ENCODE measurements at regions not wholly inside any gene's neighbourhood (a gene's known extent, or its start where the extent isn't known, plus 50 kb on each side); places are given as distances from the start of the nearest gene placed in this dataset.

DNA sequence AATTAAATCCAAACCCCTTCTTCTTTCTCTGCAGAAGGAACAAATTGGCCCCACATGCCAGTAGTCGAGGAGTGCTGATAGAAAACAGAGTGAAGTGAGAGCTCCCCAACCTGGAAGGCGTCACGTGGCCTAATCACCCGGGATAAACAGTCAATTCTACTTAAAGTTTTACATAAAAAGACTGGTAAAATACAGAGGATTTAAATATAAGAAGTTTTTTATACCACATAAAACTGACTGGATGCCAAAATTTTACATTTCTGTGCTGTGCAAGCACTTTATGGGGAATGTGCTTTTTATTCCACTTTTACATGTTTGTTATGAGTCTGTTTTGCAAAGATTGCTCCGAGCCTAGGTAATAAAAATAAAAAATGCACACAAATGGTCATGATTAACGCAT is 1586.8 kb upstream of the ACVR2A start:
- Histone ChIP-seq H3K4me1 (ENCODE audit: control insufficient read depth, insufficient read depth, low read length) (no peaks in the 10 kb centered on the region), H3K36me3 (ENCODE audit: control insufficient read depth in 2 of 2, insufficient read depth in 1 of 2, low read length in 2 of 2) (no peaks in the 10 kb centered on the region), H3K4me3 (ENCODE audit: low read depth, low read length) (no peak overlapping the region), H3K9me3 (ENCODE audit: control insufficient read depth, insufficient read depth, low read depth, low read length) (no peaks in the 10 kb centered on the region; the same call in 1 of the 2 replicates), H3K27ac (ENCODE audit: extremely low read depth, low read depth, low read length) (no peak overlapping the region)
- POLR2A ChIA-PET: no interaction called here
- no peak for TF ChIP-seq ZNF341 (tag by site-specific recombination; IDR thresholded peaks at IDR 0.05; ENCODE audit: low read depth)
- TF ChIP-seq ZFP3 (tag by site-specific recombination; IDR thresholded peaks at IDR 0.05; ENCODE audit: low read depth): no peak
- no peak for TF ChIP-seq ZSCAN16 (tag by site-specific recombination; IDR thresholded peaks at IDR 0.05)
- TF ChIP-seq, protein P1, sequence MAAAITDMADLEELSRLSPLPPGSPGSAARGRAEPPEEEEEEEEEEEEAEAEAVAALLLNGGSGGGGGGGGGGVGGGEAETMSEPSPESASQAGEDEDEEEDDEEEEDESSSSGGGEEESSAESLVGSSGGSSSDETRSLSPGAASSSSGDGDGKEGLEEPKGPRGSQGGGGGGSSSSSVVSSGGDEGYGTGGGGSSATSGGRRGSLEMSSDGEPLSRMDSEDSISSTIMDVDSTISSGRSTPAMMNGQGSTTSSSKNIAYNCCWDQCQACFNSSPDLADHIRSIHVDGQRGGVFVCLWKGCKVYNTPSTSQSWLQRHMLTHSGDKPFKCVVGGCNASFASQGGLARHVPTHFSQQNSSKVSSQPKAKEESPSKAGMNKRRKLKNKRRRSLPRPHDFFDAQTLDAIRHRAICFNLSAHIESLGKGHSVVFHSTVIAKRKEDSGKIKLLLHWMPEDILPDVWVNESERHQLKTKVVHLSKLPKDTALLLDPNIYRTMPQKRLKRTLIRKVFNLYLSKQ (tag by site-specific recombination; IDR thresholded peaks at IDR 0.05; ENCODE audit: borderline replicate concordance): no peak
- TF ChIP-seq IKZF3 (tag by site-specific recombination; IDR thresholded peaks at IDR 0.05): no peak
- TF ChIP-seq ZNF138 (tag by site-specific recombination; IDR thresholded peaks at IDR 0.05; ENCODE audit: borderline replicate concordance): no peak
- TF ChIP-seq ZNF114 (tag by site-specific recombination; IDR thresholded peaks at IDR 0.05): no peak
- no peak for TF ChIP-seq ZNF596 (tag by site-specific recombination; IDR thresholded peaks at IDR 0.05)
- no peak for TF ChIP-seq ZFP41 (tag by site-specific recombination; IDR thresholded peaks at IDR 0.05; ENCODE audit: borderline replicate concordance)
- no peak for TF ChIP-seq ZNF433 (tag by site-specific recombination; IDR thresholded peaks at IDR 0.05; ENCODE audit: low read depth)
- no peak for TF ChIP-seq ZNF174 (tag by site-specific recombination; IDR thresholded peaks at IDR 0.05)
- CTCF ChIA-PET: no interaction called here

DNA sequence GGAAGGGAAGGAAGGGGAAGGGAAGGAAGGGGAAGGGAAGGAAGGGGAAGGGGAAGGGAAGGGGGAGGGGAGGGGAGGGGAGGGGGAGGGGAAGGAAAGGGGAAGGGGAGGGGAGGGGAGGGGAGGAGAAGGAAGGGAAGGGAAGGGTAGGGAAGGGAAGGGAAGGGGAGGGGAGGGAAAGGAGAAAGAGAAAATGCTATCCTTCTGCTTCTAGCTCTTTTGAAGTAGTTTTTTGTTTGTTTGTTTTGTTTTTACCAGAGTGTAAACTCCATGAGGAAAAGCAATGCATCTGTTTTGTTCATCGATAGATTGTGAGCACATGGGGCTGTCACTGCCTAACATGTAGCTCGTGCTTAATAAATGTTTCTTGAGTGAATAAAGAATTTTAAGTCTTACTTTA is 1592.7 kb upstream of the ACVR2A start:
- TF ChIP-seq ZBTB21 (tag by site-specific recombination; IDR thresholded peaks at IDR 0.05) (no peak), ZBTB1 (tag by site-specific recombination; IDR thresholded peaks at IDR 0.05) (no peak), ZNF776 (tag by site-specific recombination; IDR thresholded peaks at IDR 0.05; ENCODE audit: borderline replicate concordance) (no peak), ZBTB7A (tag by site-specific recombination; IDR thresholded peaks at IDR 0.05; ENCODE audit: low read depth) (no peak), ZNF423 (tag by site-specific recombination; IDR thresholded peaks at IDR 0.05) (no peak), ZNF112 (tag by site-specific recombination; IDR thresholded peaks at IDR 0.05) (no peak), ZNF175 (tag by site-specific recombination; IDR thresholded peaks at IDR 0.05) (no peak), ZSCAN30 (tag by site-specific recombination; IDR thresholded peaks at IDR 0.05) (no peak), ZNF830 (tag by site-specific recombination; IDR thresholded peaks at IDR 0.05; ENCODE audit: low read depth) (no peak), YY2 (tag by site-specific recombination; IDR thresholded peaks at IDR 0.05) (no peak), ZNF202 (tag by site-specific recombination; IDR thresholded peaks at IDR 0.05; ENCODE audit: borderline replicate concordance) (no peak), RBAK (tag by site-specific recombination; IDR thresholded peaks at IDR 0.05) (no peak), ZFP3 (tag by site-specific recombination; IDR thresholded peaks at IDR 0.05; ENCODE audit: low read depth) (no peak), SALL2 (tag by site-specific recombination; IDR thresholded peaks at IDR 0.05; ENCODE audit: borderline replicate concordance) (no peak), ZNF302 (tag by site-specific recombination; IDR thresholded peaks at IDR 0.05; ENCODE audit: low read depth) (no peak), TCF7L2 (IDR thresholded peaks at IDR 0.05; ENCODE audit: borderline replicate concordance, low read depth, low read length) (no peak)
- TF ChIP-seq, protein P2, sequence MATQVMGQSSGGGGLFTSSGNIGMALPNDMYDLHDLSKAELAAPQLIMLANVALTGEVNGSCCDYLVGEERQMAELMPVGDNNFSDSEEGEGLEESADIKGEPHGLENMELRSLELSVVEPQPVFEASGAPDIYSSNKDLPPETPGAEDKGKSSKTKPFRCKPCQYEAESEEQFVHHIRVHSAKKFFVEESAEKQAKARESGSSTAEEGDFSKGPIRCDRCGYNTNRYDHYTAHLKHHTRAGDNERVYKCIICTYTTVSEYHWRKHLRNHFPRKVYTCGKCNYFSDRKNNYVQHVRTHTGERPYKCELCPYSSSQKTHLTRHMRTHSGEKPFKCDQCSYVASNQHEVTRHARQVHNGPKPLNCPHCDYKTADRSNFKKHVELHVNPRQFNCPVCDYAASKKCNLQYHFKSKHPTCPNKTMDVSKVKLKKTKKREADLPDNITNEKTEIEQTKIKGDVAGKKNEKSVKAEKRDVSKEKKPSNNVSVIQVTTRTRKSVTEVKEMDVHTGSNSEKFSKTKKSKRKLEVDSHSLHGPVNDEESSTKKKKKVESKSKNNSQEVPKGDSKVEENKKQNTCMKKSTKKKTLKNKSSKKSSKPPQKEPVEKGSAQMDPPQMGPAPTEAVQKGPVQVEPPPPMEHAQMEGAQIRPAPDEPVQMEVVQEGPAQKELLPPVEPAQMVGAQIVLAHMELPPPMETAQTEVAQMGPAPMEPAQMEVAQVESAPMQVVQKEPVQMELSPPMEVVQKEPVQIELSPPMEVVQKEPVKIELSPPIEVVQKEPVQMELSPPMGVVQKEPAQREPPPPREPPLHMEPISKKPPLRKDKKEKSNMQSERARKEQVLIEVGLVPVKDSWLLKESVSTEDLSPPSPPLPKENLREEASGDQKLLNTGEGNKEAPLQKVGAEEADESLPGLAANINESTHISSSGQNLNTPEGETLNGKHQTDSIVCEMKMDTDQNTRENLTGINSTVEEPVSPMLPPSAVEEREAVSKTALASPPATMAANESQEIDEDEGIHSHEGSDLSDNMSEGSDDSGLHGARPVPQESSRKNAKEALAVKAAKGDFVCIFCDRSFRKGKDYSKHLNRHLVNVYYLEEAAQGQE (tag by site-specific recombination; IDR thresholded peaks at IDR 0.05): no peak
- TF ChIP-seq, protein P3, sequence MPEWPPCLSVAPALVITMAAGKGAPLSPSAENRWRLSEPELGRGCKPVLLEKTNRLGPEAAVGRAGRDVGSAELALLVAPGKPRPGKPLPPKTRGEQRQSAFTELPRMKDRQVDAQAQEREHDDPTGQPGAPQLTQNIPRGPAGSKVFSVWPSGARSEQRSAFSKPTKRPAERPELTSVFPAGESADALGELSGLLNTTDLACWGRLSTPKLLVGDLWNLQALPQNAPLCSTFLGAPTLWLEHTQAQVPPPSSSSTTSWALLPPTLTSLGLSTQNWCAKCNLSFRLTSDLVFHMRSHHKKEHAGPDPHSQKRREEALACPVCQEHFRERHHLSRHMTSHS (tag by site-specific recombination; IDR thresholded peaks at IDR 0.05): no peak
- H3K36me3 ChIP-seq (ENCODE audit: control insufficient read depth in 2 of 2, insufficient read depth in 1 of 2, low read length in 2 of 2): no peaks in the 10 kb centered on the region
- ChIA-PET CTCF (no interaction called here), POLR2A (no interaction called here)
- H3K4me3 ChIP-seq (ENCODE audit: low read depth, low read length): no peak overlapping the region
- H3K27ac ChIP-seq (ENCODE audit: extremely low read depth, low read depth, low read length): no peak overlapping the region
- no peaks in the 10 kb centered on the region for H3K9me3 ChIP-seq (ENCODE audit: control insufficient read depth, insufficient read depth, low read depth, low read length)
- H3K4me1 ChIP-seq (ENCODE audit: control insufficient read depth, insufficient read depth, low read length): no peaks in the 10 kb centered on the region

Data from HEK293 (cell line).